Stimulated activated CD8-positive, alpha-beta memory T cell treated with anti-CD3 and anti-CD28 coated beads, Interleukin-4, amount 100 ng/mL, for 4 hours (primary cell): ENCODE measurements at regions not wholly inside any gene's neighbourhood (a gene's known extent, or its start where the extent isn't known, plus 50 kb on each side); places are given as distances from the start of the nearest gene placed in this dataset.
"Not testable (repeated sequence)": the region's sequence is repeated elsewhere in the genome, so short reads cannot be mapped to it uniquely, and the experiment has no call there.

Experiments
- DNase-seq, 2 donors: peaks; one replicate each; pipeline ENCODE4 v3.0.0-alpha.2; 2020; ENCODE audit warnings: low read depth in 2 of 2, low spot score in 1 of 2

DNA sequence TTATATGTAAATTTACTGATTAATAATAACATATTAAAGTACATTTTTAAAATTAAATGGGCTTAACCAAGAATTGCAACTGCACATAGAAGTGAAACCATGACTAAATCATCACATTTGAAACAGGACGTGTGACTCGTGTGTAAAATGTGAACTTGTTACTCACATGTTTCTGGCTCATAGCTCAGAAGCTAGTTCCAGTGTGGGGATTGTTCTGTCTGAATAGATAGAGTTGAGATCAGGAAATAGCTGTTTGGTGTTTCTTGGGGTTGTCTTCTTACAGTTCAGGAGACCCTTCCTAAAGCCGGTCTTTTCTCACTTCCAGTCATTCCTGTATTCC, 130.9 kb downstream of the LAT start:
- DNase-seq: not testable (repeated sequence)

DNA sequence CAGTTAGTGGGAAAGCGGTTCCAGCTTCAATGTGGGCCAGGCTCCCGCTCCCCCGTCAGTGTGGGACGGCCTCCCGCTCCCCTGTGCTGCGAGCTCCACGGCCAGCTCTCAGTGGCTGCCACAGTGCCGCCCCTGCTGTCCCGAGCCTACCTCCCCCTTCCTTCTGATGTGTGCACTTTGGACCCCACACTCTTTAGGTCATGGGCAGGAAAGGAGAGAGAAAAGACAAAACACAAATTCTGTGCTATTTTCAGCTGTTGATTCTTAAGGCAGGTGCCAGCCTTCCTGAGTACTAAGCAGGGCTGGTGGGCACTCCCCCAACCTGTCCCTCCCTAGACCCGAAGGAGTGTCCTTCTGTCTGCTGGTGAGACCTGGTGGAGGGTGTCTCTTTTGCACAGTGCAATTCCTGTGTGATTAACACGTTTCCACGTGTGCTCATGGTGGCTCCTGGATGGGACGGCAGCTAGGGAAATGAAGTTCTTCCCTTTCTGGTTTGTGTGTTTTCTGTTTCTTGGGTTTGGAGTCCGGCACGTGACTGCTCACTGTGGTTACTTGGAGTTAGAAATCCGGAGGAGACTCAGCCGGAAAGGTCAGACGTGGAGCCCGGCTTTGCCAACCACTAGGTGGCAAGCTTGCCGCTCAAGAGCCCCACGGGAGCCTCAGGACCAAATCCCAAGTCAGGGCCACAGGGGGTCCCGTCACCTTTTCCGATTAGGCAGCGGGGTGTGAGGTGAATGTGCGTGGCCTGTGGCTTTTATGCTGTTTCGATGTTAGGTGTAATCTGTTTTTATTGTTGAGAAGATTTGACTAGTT, 130.3 kb downstream of the LAT start:
- DNase-seq: not testable (repeated sequence)

DNA sequence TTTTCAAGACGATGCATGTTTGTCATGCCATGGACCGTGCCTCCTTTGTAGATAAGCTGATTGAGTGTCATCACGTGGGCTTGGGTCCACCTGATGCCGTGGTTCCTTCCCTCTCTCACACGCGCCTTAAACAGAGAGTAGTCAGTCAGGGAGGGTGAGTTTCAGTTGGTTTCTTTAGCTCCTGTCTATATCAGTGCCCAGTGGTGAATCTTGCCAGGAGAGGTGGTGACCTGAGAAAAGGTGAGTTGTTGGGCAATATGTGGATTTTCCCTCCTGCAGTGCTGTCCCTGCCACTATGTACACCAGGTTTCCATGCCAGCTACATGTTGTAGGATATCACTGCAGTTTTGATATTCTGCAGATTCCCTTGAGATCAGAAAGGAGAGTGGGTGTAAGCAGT, 129.7 kb downstream of the LAT start:
- no peak for DNase-seq

GRCh38 chr16:29113446-29113845, 128.6 kb downstream of the LAT start:
- DNase-seq: not testable (repeated sequence)

GRCh38 chr16:29112755-29113347, 128.0 kb downstream of the LAT start:
- no peak for DNase-seq

- DNase-seq: not testable (repeated sequence)
These were observed 127.2 kb downstream of the LAT start for GRCh38 chr16:29111901-29112680.

DNA sequence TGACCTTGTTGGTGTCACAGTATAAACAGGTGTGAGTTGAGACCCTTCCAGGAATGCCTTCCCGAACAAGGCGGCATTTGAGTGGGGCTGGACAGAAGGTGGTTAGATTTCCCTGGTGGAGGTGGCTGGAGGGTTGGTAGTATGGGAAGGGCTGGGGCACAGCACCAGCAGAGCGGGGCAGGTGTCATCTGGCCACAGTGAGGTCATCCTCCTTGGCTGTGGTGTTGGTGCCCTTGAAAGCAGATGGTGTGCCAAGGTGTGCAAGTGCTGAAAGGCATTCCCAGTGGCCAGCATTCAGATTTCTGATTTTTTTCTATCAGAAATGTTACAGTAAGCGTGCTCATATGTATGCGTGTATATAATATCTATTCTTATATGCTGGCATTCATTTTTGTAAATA, 126.6 kb downstream of the LAT start:
- DNase-seq: no peak

- not testable (repeated sequence) for DNase-seq
These were observed 123.8 kb downstream of the LAT start for GRCh38 chr16:29108625-29109169.

- DNase-seq: no peak
These were observed 122.4 kb downstream of the LAT start for GRCh38 chr16:29107299-29107698.

DNA sequence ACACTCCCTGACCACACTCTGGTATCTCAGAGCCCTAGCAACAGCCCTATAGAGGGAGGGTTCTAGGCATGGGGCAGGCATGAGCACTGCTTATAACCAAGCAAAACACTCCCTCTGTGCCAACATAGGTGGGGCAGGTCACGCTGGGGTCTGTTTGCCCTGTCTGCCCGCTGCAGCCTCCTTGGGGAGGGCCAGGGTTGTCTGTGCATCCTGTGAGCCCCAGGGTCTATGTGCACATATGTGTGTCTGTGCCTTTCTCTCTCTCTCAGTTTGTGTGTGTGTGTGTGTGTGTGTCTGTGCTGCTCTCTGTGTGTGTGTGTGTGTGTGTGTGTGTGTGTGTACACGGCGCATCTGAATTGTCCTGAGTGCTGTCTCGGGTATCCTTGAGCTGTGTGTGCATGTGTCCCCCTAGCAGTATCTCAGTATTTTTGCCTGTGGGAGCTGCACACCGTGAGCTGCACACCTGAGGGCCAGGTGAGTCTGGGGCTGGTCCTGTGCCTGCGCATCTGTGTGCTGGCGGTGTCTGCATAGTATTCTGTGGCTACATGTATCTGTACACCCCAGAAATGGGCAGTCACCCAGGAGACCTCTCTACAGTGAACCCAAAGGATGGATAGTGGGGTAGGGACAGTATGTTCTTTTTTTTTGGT, 121.5 kb downstream of the LAT start:
- not testable (repeated sequence) for DNase-seq

- not testable (repeated sequence) for DNase-seq
These were observed 119.7 kb downstream of the LAT start for GRCh38 chr16:29104600-29104999.

DNA sequence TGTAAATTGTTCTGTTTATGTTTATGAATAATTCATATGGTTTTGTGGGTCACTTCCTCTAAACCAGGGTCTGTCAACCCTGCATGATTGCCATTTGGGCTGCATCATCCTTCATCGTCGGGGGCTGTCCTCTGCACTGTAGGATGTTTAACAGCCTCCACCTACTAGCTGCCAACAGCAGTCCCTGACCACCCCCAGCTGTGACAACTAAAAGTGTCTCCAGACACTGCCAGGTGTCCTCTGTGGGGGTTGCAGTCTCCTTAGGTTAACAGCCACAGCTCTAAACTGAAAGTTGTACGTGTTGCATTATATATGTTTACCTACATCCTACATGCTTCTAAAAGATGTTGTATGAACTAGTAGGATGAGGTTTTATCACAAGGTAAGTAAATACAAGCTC, 113.1 kb downstream of the LAT start:
- not testable (repeated sequence) for DNase-seq

GRCh38 chr16:29094729-29095624, 110.1 kb downstream of the LAT start:
- not testable (repeated sequence) for DNase-seq

DNA sequence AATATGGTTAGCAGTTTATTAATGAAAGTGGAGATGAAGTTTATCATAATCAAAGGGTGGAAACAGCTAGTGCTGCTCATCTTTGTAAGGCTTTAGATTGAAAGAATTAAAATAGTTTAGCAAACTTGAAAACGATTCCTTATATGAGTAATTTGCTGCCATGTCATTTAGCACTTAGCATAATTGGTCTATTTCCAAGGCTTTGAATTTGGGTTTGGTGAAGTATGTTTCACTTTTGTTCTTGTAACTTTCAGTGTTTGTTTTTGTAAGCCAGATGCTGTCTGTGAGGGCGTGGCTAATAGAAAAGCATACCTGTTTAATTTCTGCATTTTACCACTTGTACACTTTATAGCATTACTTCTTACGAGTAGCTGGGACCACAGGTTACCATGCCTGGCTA, 109.5 kb downstream of the LAT start:
- DNase-seq: not testable (repeated sequence)

- DNase-seq: not testable (repeated sequence)
These were observed 104.8 kb downstream of the LAT start for GRCh38 chr16:29089679-29090078.

- not testable (repeated sequence) for DNase-seq
These were observed 102.8 kb downstream of the LAT start for GRCh38 chr16:29087673-29088072.

- not testable (repeated sequence) for DNase-seq
These were observed 97.2 kb downstream of the LAT start for GRCh38 chr16:29081829-29082639.

GRCh38 chr16:29074554-29075402, 89.9 kb downstream of the LAT start:
- DNase-seq: not testable (repeated sequence)
